ENCODE measurements at regions not wholly inside any gene's neighbourhood (a gene's known extent, or its start where the extent isn't known, plus 50 kb on each side); places are given as distances from the start of the nearest gene placed in this dataset.

DNA sequence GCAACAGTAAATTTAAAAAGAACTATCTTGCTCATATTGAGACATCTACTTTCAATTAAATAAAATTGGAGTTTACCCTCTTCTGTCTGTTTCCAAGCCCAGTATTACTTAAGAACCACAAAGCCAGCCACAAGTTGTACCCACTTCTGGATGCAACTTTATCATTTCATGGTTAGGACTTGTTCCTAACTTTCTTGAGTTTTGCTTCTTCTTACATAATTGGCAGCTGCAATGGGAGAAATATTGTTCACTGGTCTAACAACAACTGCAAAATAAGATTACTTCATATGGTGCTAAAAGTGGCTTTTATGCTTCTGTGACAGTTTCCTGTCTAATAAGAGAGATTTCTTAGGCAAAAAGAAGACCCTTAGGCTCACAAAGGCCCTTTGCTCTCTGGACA is 240.6 kb downstream of the OTOL1 start:
- H3K9ac ChIP-seq (ENCODE audit: low read length), result no peak overlapping the region
- no peak overlapping the region for H2BK15ac ChIP-seq (replicated peaks; ENCODE audit: low read depth)
- no peaks in the 10 kb centered on the region for H3K79me1 ChIP-seq (ENCODE audit: low read length)
- no peaks in the 10 kb centered on the region for H3K36me3 ChIP-seq (ENCODE audit: control insufficient read depth, insufficient read depth, low read length)
- H3K18ac ChIP-seq (ENCODE audit: low read length), result no peak overlapping the region
- H3K4me2 ChIP-seq (ENCODE audit: low read length), result no peak overlapping the region
- H2AK5ac ChIP-seq (ENCODE audit: low read length), result no peak overlapping the region
- H2BK5ac ChIP-seq (ENCODE audit: low read length), result no peak overlapping the region
- no peak overlapping the region for H3K27ac ChIP-seq (ENCODE audit: low read depth, low read length)
- H4K5ac ChIP-seq (ENCODE audit: low read length), result no peak overlapping the region
- no peak overlapping the region for H3K56ac ChIP-seq (ENCODE audit: low read length)
- no peaks in the 10 kb centered on the region for H3K27me3 ChIP-seq (ENCODE audit: insufficient read depth, low read length, poor library complexity)
- H4K8ac ChIP-seq (ENCODE audit: low read depth, low read length), result no peak overlapping the region
- H3K23ac ChIP-seq (ENCODE audit: low read length), result no peak overlapping the region
- no peak overlapping the region for H2BK120ac ChIP-seq (ENCODE audit: low read depth, low read length)
- H3K4me1 ChIP-seq (ENCODE audit: control insufficient read depth, low read depth, low read length), result no peaks in the 10 kb centered on the region
- no peak overlapping the region for H3K4ac ChIP-seq (ENCODE audit: low read depth, low read length)
- no peak overlapping the region for H3K4me3 ChIP-seq (ENCODE audit: low read length)
- no peaks in the 10 kb centered on the region for H3K79me2 ChIP-seq (ENCODE audit: control insufficient read depth, insufficient read depth, low read length)
- DNase-seq, result no peak

GRCh38 chr3:161740421-161740820 is 243.8 kb downstream of the OTOL1 start:
- Histone ChIP-seq H3K4ac (ENCODE audit: low read depth, low read length) (no peak overlapping the region), H3K4me3 (ENCODE audit: low read length) (no peak overlapping the region), H3K79me2 (ENCODE audit: control insufficient read depth, insufficient read depth, low read length) (no peaks in the 10 kb centered on the region), H3K56ac (ENCODE audit: low read length) (no peak overlapping the region), H3K36me3 (ENCODE audit: control insufficient read depth, insufficient read depth, low read length) (no peaks in the 10 kb centered on the region), H2BK120ac (ENCODE audit: low read depth, low read length) (no peak overlapping the region), H3K27me3 (ENCODE audit: insufficient read depth, low read length, poor library complexity) (no peaks in the 10 kb centered on the region), H3K4me1 (ENCODE audit: control insufficient read depth, low read depth, low read length) (no peaks in the 10 kb centered on the region), H3K79me1 (ENCODE audit: low read length) (no peaks in the 10 kb centered on the region), H3K4me2 (ENCODE audit: low read length) (no peak overlapping the region), H3K18ac (ENCODE audit: low read length) (no peak overlapping the region), H4K5ac (ENCODE audit: low read length) (no peak overlapping the region), H2BK15ac (replicated peaks; ENCODE audit: low read depth) (no peak overlapping the region), H3K23ac (ENCODE audit: low read length) (no peak overlapping the region), H3K27ac (ENCODE audit: low read depth, low read length) (no peak overlapping the region), H2AK5ac (ENCODE audit: low read length) (no peak overlapping the region), H2BK5ac (ENCODE audit: low read length) (no peak overlapping the region), H3K9ac (ENCODE audit: low read length) (no peak overlapping the region), H4K8ac (ENCODE audit: low read depth, low read length) (no peak overlapping the region)
- DNase-seq, result no peak

- no peak overlapping the region for H2BK120ac ChIP-seq (ENCODE audit: low read depth, low read length)
- H3K36me3 ChIP-seq (ENCODE audit: control insufficient read depth, insufficient read depth, low read length), result no peaks in the 10 kb centered on the region
- H2BK5ac ChIP-seq (ENCODE audit: low read length), result no peak overlapping the region
- no peak overlapping the region for H4K8ac ChIP-seq (ENCODE audit: low read depth, low read length)
- no peak overlapping the region for H3K27ac ChIP-seq (ENCODE audit: low read depth, low read length)
- H3K27me3 ChIP-seq (ENCODE audit: insufficient read depth, low read length, poor library complexity), result no peaks in the 10 kb centered on the region
- no peak overlapping the region for H2BK15ac ChIP-seq (replicated peaks; ENCODE audit: low read depth)
- H3K56ac ChIP-seq (ENCODE audit: low read length), result no peak overlapping the region
- no peak overlapping the region for H3K4ac ChIP-seq (ENCODE audit: low read depth, low read length)
- H3K4me1 ChIP-seq (ENCODE audit: control insufficient read depth, low read depth, low read length), result no peaks in the 10 kb centered on the region
- H3K4me3 ChIP-seq (ENCODE audit: low read length), result no peak overlapping the region
- H4K5ac ChIP-seq (ENCODE audit: low read length), result no peak overlapping the region
- no peak overlapping the region for H3K9ac ChIP-seq (ENCODE audit: low read length)
- H3K18ac ChIP-seq (ENCODE audit: low read length), result no peak overlapping the region
- H2AK5ac ChIP-seq (ENCODE audit: low read length), result no peak overlapping the region
- H3K79me1 ChIP-seq (ENCODE audit: low read length), result no peaks in the 10 kb centered on the region
- H3K23ac ChIP-seq (ENCODE audit: low read length), result no peak overlapping the region
- H3K4me2 ChIP-seq (ENCODE audit: low read length), result no peak overlapping the region
- H3K79me2 ChIP-seq (ENCODE audit: control insufficient read depth, insufficient read depth, low read length), result no peaks in the 10 kb centered on the region
- DNase-seq, result peak; percentile 6
- no CpG with 5 or more reads among the region's 4 CpGs for WGBS (ENCODE audit: extremely low coverage, insufficient coverage, low lambda C conversion rate)
These were observed 247.8 kb downstream of the OTOL1 start for GRCh38 chr3:161744366-161744765.

DNA sequence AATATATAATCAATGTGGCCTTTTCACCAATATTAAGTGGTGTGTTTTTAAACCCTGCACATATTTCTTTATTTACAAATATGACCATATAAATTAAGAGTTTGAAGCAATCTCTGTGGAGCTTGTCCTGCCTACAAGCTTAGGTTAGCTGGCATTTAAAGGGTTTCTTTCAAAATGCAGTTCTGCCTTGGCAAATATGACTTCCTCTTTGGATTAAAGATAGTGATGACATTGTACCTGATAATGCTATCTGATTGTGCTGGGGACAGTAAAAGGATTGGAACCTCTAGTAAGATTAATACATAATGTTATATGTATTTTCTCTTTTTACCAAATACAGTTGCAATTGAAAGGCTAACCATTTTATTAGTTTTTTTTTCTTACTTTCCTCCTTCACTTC is 249.1 kb downstream of the OTOL1 start:
- no peak overlapping the region for H3K4me3 ChIP-seq (ENCODE audit: low read length)
- no peaks in the 10 kb centered on the region for H3K27me3 ChIP-seq (ENCODE audit: insufficient read depth, low read length, poor library complexity)
- no peaks in the 10 kb centered on the region for H3K36me3 ChIP-seq (ENCODE audit: control insufficient read depth, insufficient read depth, low read length)
- no peak overlapping the region for H3K18ac ChIP-seq (ENCODE audit: low read length)
- no peak overlapping the region for H4K8ac ChIP-seq (ENCODE audit: low read depth, low read length)
- H3K79me1 ChIP-seq (ENCODE audit: low read length), result no peaks in the 10 kb centered on the region
- no peak overlapping the region for H2BK120ac ChIP-seq (ENCODE audit: low read depth, low read length)
- H4K5ac ChIP-seq (ENCODE audit: low read length), result no peak overlapping the region
- no peak overlapping the region for H3K4me2 ChIP-seq (ENCODE audit: low read length)
- no peak overlapping the region for H2AK5ac ChIP-seq (ENCODE audit: low read length)
- no peak overlapping the region for H3K56ac ChIP-seq (ENCODE audit: low read length)
- H2BK15ac ChIP-seq (replicated peaks; ENCODE audit: low read depth), result no peak overlapping the region
- H2BK5ac ChIP-seq (ENCODE audit: low read length), result no peak overlapping the region
- H3K23ac ChIP-seq (ENCODE audit: low read length), result no peak overlapping the region
- no peak overlapping the region for H3K4ac ChIP-seq (ENCODE audit: low read depth, low read length)
- no peak for DNase-seq
- H3K79me2 ChIP-seq (ENCODE audit: control insufficient read depth, insufficient read depth, low read length), result no peaks in the 10 kb centered on the region
- no peak overlapping the region for H3K9ac ChIP-seq (ENCODE audit: low read length)
- H3K27ac ChIP-seq (ENCODE audit: low read depth, low read length), result no peak overlapping the region
- H3K4me1 ChIP-seq (ENCODE audit: control insufficient read depth, low read depth, low read length), result no peaks in the 10 kb centered on the region

- no peak overlapping the region for H3K9ac ChIP-seq (ENCODE audit: low read length)
- no peak overlapping the region for H3K4me3 ChIP-seq (ENCODE audit: low read length)
- H3K27ac ChIP-seq (ENCODE audit: low read depth, low read length), result no peak overlapping the region
- H3K79me1 ChIP-seq (ENCODE audit: low read length), result no peaks in the 10 kb centered on the region
- no peak overlapping the region for H4K5ac ChIP-seq (ENCODE audit: low read length)
- no peak overlapping the region for H2BK5ac ChIP-seq (ENCODE audit: low read length)
- H3K79me2 ChIP-seq (ENCODE audit: control insufficient read depth, insufficient read depth, low read length), result no peaks in the 10 kb centered on the region
- H3K4me1 ChIP-seq (ENCODE audit: control insufficient read depth, low read depth, low read length), result no peaks in the 10 kb centered on the region
- no peak overlapping the region for H3K4me2 ChIP-seq (ENCODE audit: low read length)
- no peak overlapping the region for H2BK120ac ChIP-seq (ENCODE audit: low read depth, low read length)
- no peak for DNase-seq
- H3K56ac ChIP-seq (ENCODE audit: low read length), result no peak overlapping the region
- H3K18ac ChIP-seq (ENCODE audit: low read length), result no peak overlapping the region
- no peak overlapping the region for H3K4ac ChIP-seq (ENCODE audit: low read depth, low read length)
- H3K23ac ChIP-seq (ENCODE audit: low read length), result no peak overlapping the region
- no peak overlapping the region for H2BK15ac ChIP-seq (replicated peaks; ENCODE audit: low read depth)
- no peak overlapping the region for H4K8ac ChIP-seq (ENCODE audit: low read depth, low read length)
- no peak overlapping the region for H2AK5ac ChIP-seq (ENCODE audit: low read length)
- H3K36me3 ChIP-seq (ENCODE audit: control insufficient read depth, insufficient read depth, low read length), result no peaks in the 10 kb centered on the region
- no peaks in the 10 kb centered on the region for H3K27me3 ChIP-seq (ENCODE audit: insufficient read depth, low read length, poor library complexity)
These were observed 251.4 kb downstream of the OTOL1 start for GRCh38 chr3:161748049-161748448.

GRCh38 chr3:161754420-161755053 is 257.9 kb downstream of the OTOL1 start:
- Histone ChIP-seq H3K27ac (ENCODE audit: low read depth, low read length) (no peak overlapping the region), H3K4me3 (ENCODE audit: low read length) (no peak overlapping the region), H3K23ac (ENCODE audit: low read length) (no peak overlapping the region), H2BK15ac (replicated peaks; ENCODE audit: low read depth) (no peak overlapping the region), H3K27me3 (ENCODE audit: insufficient read depth, low read length, poor library complexity) (no peaks in the 10 kb centered on the region), H3K79me2 (ENCODE audit: control insufficient read depth, insufficient read depth, low read length) (no peaks in the 10 kb centered on the region), H3K18ac (ENCODE audit: low read length) (no peak overlapping the region), H3K56ac (ENCODE audit: low read length) (no peak overlapping the region), H2BK5ac (ENCODE audit: low read length) (no peak overlapping the region), H2BK120ac (ENCODE audit: low read depth, low read length) (no peak overlapping the region), H3K4me1 (ENCODE audit: control insufficient read depth, low read depth, low read length) (no peaks in the 10 kb centered on the region), H3K4me2 (ENCODE audit: low read length) (no peak overlapping the region), H4K8ac (ENCODE audit: low read depth, low read length) (no peak overlapping the region), H3K36me3 (ENCODE audit: control insufficient read depth, insufficient read depth, low read length) (no peaks in the 10 kb centered on the region), H2AK5ac (ENCODE audit: low read length) (no peak overlapping the region), H3K79me1 (ENCODE audit: low read length) (no peaks in the 10 kb centered on the region), H4K5ac (ENCODE audit: low read length) (no peak overlapping the region), H3K4ac (ENCODE audit: low read depth, low read length) (no peak overlapping the region), H3K9ac (ENCODE audit: low read length) (no peak overlapping the region)
- no CpG with 5 or more reads among the region's 3 CpGs for WGBS (ENCODE audit: extremely low coverage, insufficient coverage, low lambda C conversion rate)
- DNase-seq, result no peak
